SU-DHL-6 (cell line): ENCODE measurements at regions not wholly inside any gene's neighbourhood (a gene's known extent, or its start where the extent isn't known, plus 50 kb on each side); places are given as distances from the start of the nearest gene placed in this dataset.

Experiments
- H2AFZ ChIP-seq: fragments of 200-600 bp; sonication (generic); 2 replicates; pipeline ENCODE4 v1.6.1; 2014; ENCODE audit warnings: low read depth, mild to moderate bottlenecking, moderate library complexity, mixed read lengths, antibody characterized with exemption, low read length; ENCODE audit not compliant: severe bottlenecking
- H3F3A ChIP-seq: fragments of 200-600 bp; shearing (Covaris generic); 2 replicates; pipeline ENCODE4 v1.6.0; 2016; ENCODE audit warnings: antibody characterized with exemption, mild to moderate bottlenecking; ENCODE audit not compliant: insufficient read depth
- H3K27ac ChIP-seq: fragments of 200-600 bp; sonication (generic); 2 replicates; pipeline ENCODE4 v1.5.1; 2016; ENCODE audit warnings: low read depth, mild to moderate bottlenecking, low read length, moderate library complexity, mixed read lengths
- H3K27me3 ChIP-seq: fragments of 200-600 bp; sonication (generic), shearing (Covaris generic); 2 replicates; pipeline ENCODE4 v1.6.0; 2014; ENCODE audit warnings: mild to moderate bottlenecking, low read length
- H3K36me3 ChIP-seq: fragments of 200-600 bp; sonication (generic); 2 replicates; pipeline ENCODE4 v1.6.1; 2014; ENCODE audit warnings: mild to moderate bottlenecking, low read length, mixed read lengths
- H3K4me2 ChIP-seq: fragments of 300-600, 200-600 bp; shearing (Covaris generic), sonication (generic); 2 replicates; pipeline ENCODE4 v1.6.0; 2014; ENCODE audit warnings: low read length, low read depth, mild to moderate bottlenecking; ENCODE audit not compliant: poor library complexity, severe bottlenecking
- H3K4me3 ChIP-seq: fragments of 200-600 bp; sonication (generic); 2 replicates; pipeline ENCODE4 v1.5.1; 2014; ENCODE audit warnings: antibody characterized with exemption, low read length, mild to moderate bottlenecking, mixed read lengths; ENCODE audit not compliant: insufficient read depth, poor library complexity, severe bottlenecking
- H3K79me2 ChIP-seq: fragments of 200-600 bp; sonication (generic); 2 replicates; pipeline ENCODE4 v1.6.1; 2014; ENCODE audit warnings: mild to moderate bottlenecking, low read length, moderate library complexity; ENCODE audit not compliant: insufficient read depth
- H3K9ac ChIP-seq: fragments of 200-600 bp; sonication (generic); 2 replicates; pipeline ENCODE4 v1.7.0; 2014; ENCODE audit warnings: mild to moderate bottlenecking, low read length
- H3K9me2 ChIP-seq: fragments of 200-600 bp; sonication (generic); replicated peaks from 2 replicates; pipeline ENCODE4 v1.6.1; 2014; ENCODE audit warnings: low read length; ENCODE audit not compliant: insufficient read depth
- H3K9me3 ChIP-seq: fragments of 200-600 bp; sonication (generic); 2 replicates; pipeline ENCODE4 v1.6.1; 2014; ENCODE audit warnings: low read length, mixed read lengths; ENCODE audit not compliant: insufficient read depth
- H4K20me1 ChIP-seq: fragments of 200-600 bp; sonication (generic); 2 replicates; pipeline ENCODE4 v1.6.1; 2014; ENCODE audit warnings: low read depth, mild to moderate bottlenecking, antibody characterized with exemption, low read length, moderate library complexity, mixed read lengths
- EZH2phosphoT487 ChIP-seq: fragments of 200-600 bp; sonication (generic), shearing (Covaris generic); conservative IDR thresholded peaks from 2 replicates; pipeline ENCODE4 v1.6.1; 2018; ENCODE audit warnings: mild to moderate bottlenecking, antibody characterized with exemption, low read length, moderate library complexity, mixed read lengths
- TF ChIP-seq, protein P1 (sequence below): fragments of 200-600 bp; sonication (generic); IDR thresholded peaks from one replicate; pipeline ENCODE4 v1.5.1; 2017; ENCODE audit warnings: antibody characterized with exemption, mild to moderate bottlenecking, low read length, moderate library complexity; ENCODE audit not compliant: insufficient read depth, poor library complexity, severe bottlenecking

DNA sequence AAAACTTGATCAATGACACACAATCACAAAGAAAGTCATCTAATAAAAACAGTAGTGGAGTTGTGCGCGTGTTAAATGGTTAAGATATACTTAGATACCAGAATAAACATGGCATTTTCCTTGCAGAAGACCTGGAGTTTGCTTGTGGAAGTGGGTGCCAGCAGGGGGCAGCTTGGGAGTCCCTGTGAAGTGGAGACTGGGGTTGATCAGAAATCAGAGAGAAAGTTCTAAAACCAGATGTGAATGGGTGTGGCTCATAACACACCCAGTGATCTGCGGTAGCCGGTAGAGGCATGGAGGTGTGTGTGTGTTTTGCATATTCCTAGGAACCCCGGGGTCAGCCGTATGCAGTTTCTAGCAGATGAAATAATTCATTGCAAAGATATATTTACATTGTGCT is 300.1 kb upstream of the TRIB2 start:
- H3K4me2 ChIP-seq = no peak overlapping the region
- no peak overlapping the region for H2AFZ ChIP-seq
- H3K9me3 ChIP-seq = 0 out of 2 replicates have a peak, but pooled peaks cover 2% of the 10 kb centered on the region

DNA sequence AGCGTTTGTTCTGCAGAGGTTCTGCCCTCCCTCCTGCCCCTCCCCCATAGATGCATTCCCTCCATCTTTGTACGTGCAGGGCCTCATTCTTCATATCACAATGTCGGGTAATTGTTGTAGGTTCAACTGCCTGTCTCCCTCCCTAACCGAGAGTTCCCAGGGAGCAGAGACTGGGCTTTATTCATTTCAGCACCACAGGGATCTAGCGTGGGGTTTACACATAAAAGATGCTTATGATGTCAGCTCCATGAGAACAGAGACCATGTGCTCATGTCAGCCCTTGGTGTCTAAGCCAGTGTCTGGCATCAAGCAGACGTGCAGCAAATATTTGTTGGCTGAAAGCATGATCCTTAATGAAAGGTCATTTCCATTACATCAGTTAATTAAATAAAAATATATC is 298.9 kb upstream of the TRIB2 start:
- Histone ChIP-seq H3K4me3 (no peak overlapping the region), H4K20me1 (no peaks in the 10 kb centered on the region), H3K79me2 (no peaks in the 10 kb centered on the region), H3F3A (no peaks in the 10 kb centered on the region), H3K9me2 (no peaks in the 10 kb centered on the region), H3K9me3 (no peaks in the 10 kb centered on the region), H3K9ac (no peak overlapping the region), H2AFZ (no peak overlapping the region), H3K36me3 (no peaks in the 10 kb centered on the region), H3K4me2 (no peak overlapping the region), H3K27ac (no peak overlapping the region), H3K27me3 (no peaks in the 10 kb centered on the region)
- TF ChIP-seq, protein P1, sequence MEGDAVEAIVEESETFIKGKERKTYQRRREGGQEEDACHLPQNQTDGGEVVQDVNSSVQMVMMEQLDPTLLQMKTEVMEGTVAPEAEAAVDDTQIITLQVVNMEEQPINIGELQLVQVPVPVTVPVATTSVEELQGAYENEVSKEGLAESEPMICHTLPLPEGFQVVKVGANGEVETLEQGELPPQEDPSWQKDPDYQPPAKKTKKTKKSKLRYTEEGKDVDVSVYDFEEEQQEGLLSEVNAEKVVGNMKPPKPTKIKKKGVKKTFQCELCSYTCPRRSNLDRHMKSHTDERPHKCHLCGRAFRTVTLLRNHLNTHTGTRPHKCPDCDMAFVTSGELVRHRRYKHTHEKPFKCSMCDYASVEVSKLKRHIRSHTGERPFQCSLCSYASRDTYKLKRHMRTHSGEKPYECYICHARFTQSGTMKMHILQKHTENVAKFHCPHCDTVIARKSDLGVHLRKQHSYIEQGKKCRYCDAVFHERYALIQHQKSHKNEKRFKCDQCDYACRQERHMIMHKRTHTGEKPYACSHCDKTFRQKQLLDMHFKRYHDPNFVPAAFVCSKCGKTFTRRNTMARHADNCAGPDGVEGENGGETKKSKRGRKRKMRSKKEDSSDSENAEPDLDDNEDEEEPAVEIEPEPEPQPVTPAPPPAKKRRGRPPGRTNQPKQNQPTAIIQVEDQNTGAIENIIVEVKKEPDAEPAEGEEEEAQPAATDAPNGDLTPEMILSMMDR = no peak
- no peak for TF ChIP-seq EZH2phosphoT487

More for the DNA sequence above, 300.1 kb upstream of the TRIB2 start:
- Histone ChIP-seq H3K27ac (no peak overlapping the region), H3K79me2 (no peaks in the 10 kb centered on the region), H3K9me2 (no peaks in the 10 kb centered on the region), H3F3A (no peaks in the 10 kb centered on the region), H3K36me3 (no peaks in the 10 kb centered on the region), H3K9ac (no peak overlapping the region), H4K20me1 (no peaks in the 10 kb centered on the region), H3K27me3 (no peaks in the 10 kb centered on the region), H3K4me3 (no peak overlapping the region)
- TF ChIP-seq, protein P1 = no peak
- TF ChIP-seq EZH2phosphoT487 = no peak

DNA sequence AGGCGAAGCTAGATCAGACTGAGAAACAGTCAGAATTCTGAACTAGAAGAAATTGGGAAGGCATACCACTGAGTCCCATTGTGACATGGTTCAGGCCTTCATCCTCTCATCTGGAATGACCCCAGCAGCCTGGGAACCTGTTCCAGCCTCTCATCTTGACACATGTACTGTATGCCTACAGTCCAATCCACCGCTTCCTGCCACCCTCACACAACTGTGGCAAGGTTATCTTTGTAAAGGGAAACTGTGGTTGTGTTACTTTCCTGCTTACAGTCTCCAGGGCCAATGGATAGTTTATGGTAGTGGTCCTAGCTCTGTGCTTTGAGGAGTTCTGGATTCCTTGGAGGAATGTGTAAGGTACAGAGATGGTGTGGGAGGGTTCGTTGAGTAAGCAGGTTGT is 296.9 kb upstream of the TRIB2 start:
- Histone ChIP-seq H3K9me2 (no peaks in the 10 kb centered on the region), H4K20me1 (no peaks in the 10 kb centered on the region), H3K4me2 (no peak overlapping the region), H3K27ac (no peak overlapping the region), H3K9me3 (no peaks in the 10 kb centered on the region), H3F3A (no peaks in the 10 kb centered on the region), H3K27me3 (no peaks in the 10 kb centered on the region), H3K79me2 (no peaks in the 10 kb centered on the region), H3K4me3 (no peak overlapping the region), H3K9ac (no peak overlapping the region), H3K36me3 (no peaks in the 10 kb centered on the region), H2AFZ (no peak overlapping the region)
- TF ChIP-seq, protein P1 = no peak
- TF ChIP-seq EZH2phosphoT487 = no peak
